ENCODE measurements at regions not wholly inside any gene's neighbourhood (a gene's known extent, or its start where the extent isn't known, plus 50 kb on each side); places are given as distances from the start of the nearest gene placed in this dataset.

GRCh38 chr6:11320914-11321597 lies 88.6 kb upstream of the NEDD9 start:
- TF ChIP-seq POLR2A (IDR thresholded peaks at IDR 0.05; ENCODE audit: low read depth, low read length) (no peak), TAF1 (IDR thresholded peaks at IDR 0.05; ENCODE audit: borderline replicate concordance, low read depth, low read length) (no peak), POLR2AphosphoS5 (IDR thresholded peaks at IDR 0.05; ENCODE audit: low read depth, low read length) (no peak)
